ENCODE measurements at regions not wholly inside any gene's neighbourhood (a gene's known extent, or its start where the extent isn't known, plus 50 kb on each side); places are given as distances from the start of the nearest gene placed in this dataset.
"Not testable (repeated sequence)": the region's sequence is repeated elsewhere in the genome, so short reads cannot be mapped to it uniquely, and the experiment has no call there.

DNA sequence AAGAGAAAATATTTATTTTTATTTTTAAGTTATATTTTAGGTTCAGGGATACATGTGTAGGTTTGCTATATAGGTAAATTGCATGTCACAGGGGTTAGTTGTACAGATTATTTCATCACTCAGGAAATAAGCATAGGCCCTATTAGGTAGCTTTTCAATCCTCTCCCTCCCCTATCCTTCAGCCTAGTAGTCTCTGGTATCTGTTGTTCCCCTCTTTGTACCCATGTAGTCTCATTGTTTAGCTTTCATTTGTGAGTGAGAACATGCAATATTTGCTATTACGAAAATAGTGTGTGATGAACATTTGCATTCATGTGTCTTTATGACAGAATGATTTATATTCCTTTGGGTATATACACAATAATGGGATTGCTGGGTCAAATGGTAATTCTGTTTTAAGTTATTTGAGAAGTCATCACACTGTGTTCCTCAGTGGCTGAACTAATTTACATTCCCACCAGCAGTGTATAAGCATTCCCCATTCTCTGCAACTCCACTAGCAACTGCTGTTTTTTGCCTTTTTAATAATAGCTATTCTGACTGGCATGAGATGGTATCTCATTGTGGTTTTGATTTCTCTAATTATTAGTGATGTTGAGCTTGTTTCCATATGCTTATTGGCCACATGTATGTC is 863.3 kb downstream of the TTLL7 start:
- 76 to 88% methylated on average over 1 of the region's 1 CpG for WGBS, 2 donors
- H3K4me1 ChIP-seq; H3K27me3 ChIP-seq; H3K4me3 ChIP-seq; H3K27ac ChIP-seq; H3K9me3 ChIP-seq; DNase-seq; intact Hi-C loops (cut with DNase I); H3K36me3 ChIP-seq: not testable (repeated sequence)

DNA sequence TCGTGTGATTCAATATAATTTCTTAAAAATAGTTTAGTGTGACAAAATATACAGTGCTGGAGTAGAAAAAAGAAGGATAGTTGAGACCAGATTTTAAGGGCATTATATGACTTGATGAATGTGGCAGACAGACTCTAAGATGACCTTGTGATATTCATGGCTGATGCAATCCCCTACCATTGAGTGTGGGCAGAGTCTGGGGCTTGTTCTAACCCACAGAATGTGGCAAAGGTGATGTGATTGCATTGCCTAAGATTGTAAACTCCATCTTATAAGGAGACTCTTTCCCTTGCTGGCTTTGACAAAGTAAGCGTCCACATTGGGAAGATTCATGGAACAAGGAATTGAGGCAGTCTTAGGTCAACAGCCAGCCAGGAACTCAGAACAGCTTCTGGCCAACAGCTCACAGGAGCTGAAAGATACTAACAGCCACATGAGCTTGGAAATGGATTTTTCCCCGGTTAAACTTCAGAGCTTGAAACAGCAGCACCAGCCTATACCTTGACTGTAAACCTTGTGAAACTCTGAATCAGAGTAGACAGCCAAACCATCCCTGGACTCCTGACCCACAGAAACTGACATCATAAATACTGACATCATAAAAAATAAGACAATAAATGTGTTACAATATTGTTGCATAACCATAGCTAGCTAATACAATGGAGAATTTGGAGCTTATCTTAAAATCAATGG is 864.5 kb downstream of the TTLL7 start:
- H3K4me1 ChIP-seq; H3K27me3 ChIP-seq; H3K27ac ChIP-seq; DNase-seq; H3K4me3 ChIP-seq; H3K9me3 ChIP-seq; H3K36me3 ChIP-seq; intact Hi-C loops (cut with DNase I): not testable (repeated sequence)
- WGBS, 2 donors, result 93 to 98% methylated on average over 2 of the region's 3 CpGs

DNA sequence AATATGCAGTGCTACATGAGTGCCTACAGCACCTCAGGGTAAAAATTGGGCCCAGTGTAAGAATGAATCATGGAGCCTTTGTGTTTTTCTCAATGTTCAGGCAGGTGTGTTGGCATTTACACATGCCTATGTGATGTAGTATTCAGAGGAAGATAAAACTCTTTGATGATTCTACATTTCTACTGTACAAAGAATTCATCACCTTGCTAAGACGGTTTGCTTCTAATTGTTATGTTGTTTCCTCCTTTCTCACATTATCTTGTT is 867.3 kb downstream of the TTLL7 start:
- Histone ChIP-seq H3K36me3 (no peaks in the 10 kb centered on the region), H3K27ac (no peak overlapping the region), H3K27me3 (no peaks in the 10 kb centered on the region), H3K4me1 (no peaks in the 10 kb centered on the region), H3K4me3 (no peak overlapping the region), H3K9me3 (no peaks in the 10 kb centered on the region)
- no peak for TF ChIP-seq POLR2A (IDR thresholded peaks at IDR 0.05)
- TF ChIP-seq, protein P1, sequence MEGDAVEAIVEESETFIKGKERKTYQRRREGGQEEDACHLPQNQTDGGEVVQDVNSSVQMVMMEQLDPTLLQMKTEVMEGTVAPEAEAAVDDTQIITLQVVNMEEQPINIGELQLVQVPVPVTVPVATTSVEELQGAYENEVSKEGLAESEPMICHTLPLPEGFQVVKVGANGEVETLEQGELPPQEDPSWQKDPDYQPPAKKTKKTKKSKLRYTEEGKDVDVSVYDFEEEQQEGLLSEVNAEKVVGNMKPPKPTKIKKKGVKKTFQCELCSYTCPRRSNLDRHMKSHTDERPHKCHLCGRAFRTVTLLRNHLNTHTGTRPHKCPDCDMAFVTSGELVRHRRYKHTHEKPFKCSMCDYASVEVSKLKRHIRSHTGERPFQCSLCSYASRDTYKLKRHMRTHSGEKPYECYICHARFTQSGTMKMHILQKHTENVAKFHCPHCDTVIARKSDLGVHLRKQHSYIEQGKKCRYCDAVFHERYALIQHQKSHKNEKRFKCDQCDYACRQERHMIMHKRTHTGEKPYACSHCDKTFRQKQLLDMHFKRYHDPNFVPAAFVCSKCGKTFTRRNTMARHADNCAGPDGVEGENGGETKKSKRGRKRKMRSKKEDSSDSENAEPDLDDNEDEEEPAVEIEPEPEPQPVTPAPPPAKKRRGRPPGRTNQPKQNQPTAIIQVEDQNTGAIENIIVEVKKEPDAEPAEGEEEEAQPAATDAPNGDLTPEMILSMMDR (IDR thresholded peaks at IDR 0.05), result no peak
- no peak for DNase-seq
- intact Hi-C loops (cut with DNase I), result no loop called here
- WGBS, 2 donors, result 39 to 45% methylated on average over 1 of the region's 1 CpG

DNA sequence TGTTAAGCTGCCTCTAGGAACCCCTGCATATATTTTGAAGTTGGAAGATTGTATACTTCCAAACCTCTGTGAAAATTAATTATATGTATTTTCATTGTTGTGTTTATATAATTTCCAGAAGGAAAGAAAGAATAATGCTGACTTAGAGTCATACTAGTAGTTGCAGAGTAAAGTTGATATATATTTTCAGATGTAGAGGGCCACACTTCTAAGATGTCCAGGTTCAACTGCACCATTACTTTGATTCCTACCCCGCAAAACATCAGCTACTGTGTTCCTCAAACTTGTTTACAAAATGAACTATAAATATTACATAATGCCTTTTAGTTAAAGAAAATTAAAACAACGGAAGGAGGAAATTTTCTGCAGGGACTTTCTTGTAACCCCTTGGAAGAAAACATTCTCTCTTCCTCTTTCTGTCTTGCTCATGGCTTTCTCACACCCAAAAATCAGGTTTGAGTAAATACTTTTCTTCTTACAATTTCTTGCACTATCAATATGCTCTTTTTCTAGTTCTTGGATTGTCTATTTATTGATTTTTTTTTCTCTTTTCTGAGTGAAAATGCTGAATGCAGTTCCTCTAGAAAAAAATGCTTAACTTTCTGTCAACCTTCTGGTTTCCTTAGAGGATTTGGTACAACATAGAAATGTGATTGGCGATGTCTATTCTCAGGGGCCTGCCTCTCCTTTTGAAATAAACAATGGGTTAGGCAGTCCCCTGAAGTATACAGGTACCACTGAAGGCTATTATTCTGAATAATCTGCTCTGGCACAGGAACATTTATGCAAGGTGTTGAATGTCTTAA is 867.8 kb downstream of the TTLL7 start:
- no peaks in the 10 kb centered on the region for H3K4me1 ChIP-seq
- 61 to 67% methylated on average over 3 of the region's 3 CpGs for WGBS, 2 donors
- intact Hi-C loops (cut with DNase I), result no loop called here

DNA sequence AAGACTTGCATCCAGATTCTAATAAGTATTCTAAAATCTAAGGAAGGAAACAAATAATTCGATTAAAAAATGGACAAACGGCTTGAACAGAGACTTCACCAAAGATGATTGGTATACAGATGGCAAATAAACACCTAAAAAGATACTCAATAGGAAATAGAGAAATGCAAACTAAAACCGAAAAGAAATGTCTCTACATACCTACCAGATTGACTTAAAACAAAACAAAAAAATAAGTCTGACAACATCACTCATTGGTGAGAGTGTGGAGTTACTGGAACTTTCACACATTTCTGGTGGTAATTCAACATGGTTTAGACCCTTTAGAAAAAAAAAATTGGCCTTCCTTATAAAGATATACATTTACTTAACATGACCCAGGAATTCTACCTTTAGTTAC is 869.8 kb downstream of the TTLL7 start:
- Histone ChIP-seq H3K4me1 (no peaks in the 10 kb centered on the region), H3K27me3 (no peaks in the 10 kb centered on the region), H3K27ac (no peak overlapping the region), H3K36me3 (no peaks in the 10 kb centered on the region), H3K4me3 (no peak overlapping the region), H3K9me3 (no peaks in the 10 kb centered on the region)
- intact Hi-C loops (cut with DNase I), result no loop called here
- TF ChIP-seq, protein P1 (IDR thresholded peaks at IDR 0.05), result no peak
- TF ChIP-seq POLR2A (IDR thresholded peaks at IDR 0.05), result no peak
- WGBS, 2 donors, result 79 to 88% methylated on average over 3 of the region's 3 CpGs
- no peak for DNase-seq

More for the DNA sequence above, 867.8 kb downstream of the TTLL7 start:
- no peak overlapping the region for H3K27ac ChIP-seq
- H3K9me3 ChIP-seq, result no peaks in the 10 kb centered on the region
- H3K4me3 ChIP-seq, result no peak overlapping the region
- H3K36me3 ChIP-seq, result no peaks in the 10 kb centered on the region
- TF ChIP-seq, protein P1 (IDR thresholded peaks at IDR 0.05), result no peak
- no peak for TF ChIP-seq POLR2A (IDR thresholded peaks at IDR 0.05)
- no peak for DNase-seq
- H3K27me3 ChIP-seq, result no peaks in the 10 kb centered on the region

DNA sequence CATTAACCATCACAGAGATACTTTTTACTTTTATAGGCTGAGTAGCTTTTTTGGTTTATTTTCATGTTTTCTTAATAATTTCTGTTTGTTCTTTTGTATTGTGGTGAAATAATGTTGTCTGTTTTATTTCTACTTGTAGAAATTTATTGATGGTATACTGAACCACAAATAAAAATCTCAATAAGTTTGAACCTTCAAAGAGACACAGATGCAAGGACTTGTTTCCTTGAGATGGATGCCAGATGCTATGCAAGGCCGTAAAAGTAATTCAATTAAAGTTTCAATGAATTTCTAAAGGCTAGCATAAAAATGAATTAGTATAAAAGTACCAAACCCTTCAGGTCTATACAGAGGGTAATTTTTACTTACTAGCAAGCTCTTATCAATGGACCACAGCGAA is 873.5 kb downstream of the TTLL7 start:
- no peak overlapping the region for H3K4me3 ChIP-seq
- intact Hi-C loops (cut with DNase I), result no loop called here
- H3K9me3 ChIP-seq, result no peaks in the 10 kb centered on the region
- DNase-seq, result no peak
- H3K27ac ChIP-seq, result no peak overlapping the region
- TF ChIP-seq, protein P1 (IDR thresholded peaks at IDR 0.05), result no peak
- TF ChIP-seq POLR2A (IDR thresholded peaks at IDR 0.05), result no peak
- H3K27me3 ChIP-seq, result no peaks in the 10 kb centered on the region
- WGBS, 2 donors, result 89 to 94% methylated on average over 2 of the region's 2 CpGs
- no peaks in the 10 kb centered on the region for H3K36me3 ChIP-seq
- H3K4me1 ChIP-seq, result no peaks in the 10 kb centered on the region
